ENCODE measurements at regions not wholly inside any gene's neighbourhood (a gene's known extent, or its start where the extent isn't known, plus 50 kb on each side); places are given as distances from the start of the nearest gene placed in this dataset.

GRCh38 chr9:8014997-8015682 is 215.6 kb upstream of the DMAC1 start:
- TF ChIP-seq CBX5 (CRISPR knock-in tag; IDR thresholded peaks at IDR 0.05; ENCODE audit: borderline replicate concordance), result no peak
- no peak for TF ChIP-seq CTCF (CRISPR knock-in tag; IDR thresholded peaks at IDR 0.05)
- TF ChIP-seq MXI1 (IDR thresholded peaks at IDR 0.05; ENCODE audit: borderline replicate concordance, low read depth, low read length), result no peak
- no peak for TF ChIP-seq KMT2A (CRISPR knock-in tag; IDR thresholded peaks at IDR 0.05)
- TF ChIP-seq POLR2A (IDR thresholded peaks at IDR 0.05; ENCODE audit: insufficient read depth in 1 of 2, low read depth in 2 of 2, low read length in 2 of 2), result no peak
